ENCODE measurements at regions not wholly inside any gene's neighbourhood (a gene's known extent, or its start where the extent isn't known, plus 50 kb on each side); places are given as distances from the start of the nearest gene placed in this dataset.
A peak's percentile ranks its signal among the peaks of the same experiment; 100 is the strongest.
"Not testable (repeated sequence)": the region's sequence is repeated elsewhere in the genome, so short reads cannot be mapped to it uniquely, and the experiment has no call there.

DNA sequence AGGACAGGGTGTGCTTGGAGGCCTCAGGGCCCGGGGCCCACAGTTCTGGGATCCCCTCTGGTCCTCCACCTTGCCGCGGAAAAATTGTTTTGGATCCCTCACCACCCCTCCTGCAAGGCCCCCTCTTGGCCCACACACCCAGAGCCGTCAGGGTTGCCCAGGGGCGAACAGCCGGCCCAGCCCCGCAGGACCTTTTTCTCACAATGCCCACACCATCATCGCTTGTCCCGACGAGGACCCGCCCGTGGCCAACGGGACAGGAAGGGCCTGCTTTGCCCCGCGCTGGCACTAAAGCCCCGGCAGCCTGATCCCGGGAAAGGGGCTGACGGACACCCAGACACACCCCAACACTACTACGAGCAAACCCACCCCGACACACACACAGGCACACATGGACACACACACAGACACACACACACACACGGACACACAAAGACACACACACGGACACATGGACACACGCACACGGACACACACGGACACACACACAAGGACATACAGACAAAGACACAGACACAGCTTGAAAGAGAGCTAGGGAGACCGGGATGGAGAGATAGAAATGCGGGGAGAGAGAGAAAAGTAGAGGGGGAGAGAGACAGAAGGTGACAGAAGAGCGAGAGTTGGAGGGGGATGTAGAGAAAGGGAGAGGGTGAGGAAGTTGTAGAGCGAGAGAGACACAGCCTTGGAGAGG is 1493.5 kb upstream of the DEFB115 start:
- Histone ChIP-seq H3K9me2 (replicated peaks; ENCODE audit: control insufficient read depth, low read length) (no peaks in the 10 kb centered on the region), H3K4me3 (ENCODE audit: low read length) (no peak overlapping the region), H3F3A (ENCODE audit: control insufficient read depth, insufficient read depth) (no peaks in the 10 kb centered on the region), H3K36me3 (ENCODE audit: control insufficient read depth, low read length) (no peaks in the 10 kb centered on the region), H3K27ac (ENCODE audit: low read depth, low read length) (no peak overlapping the region), H3K4me2 (ENCODE audit: low read length) (no peak overlapping the region), H3K79me2 (ENCODE audit: control insufficient read depth, low read length) (no peaks in the 10 kb centered on the region), H3K27me3 (ENCODE audit: control insufficient read depth, low read length) (no peaks in the 10 kb centered on the region), H4K20me1 (ENCODE audit: control insufficient read depth, insufficient read depth, low read depth, low read length) (no peaks in the 10 kb centered on the region), H3K9me3 (ENCODE audit: control insufficient read depth, insufficient read depth, low read length) (peaks cover 3% of the 10 kb centered on the region; the same call in 1 of the 2 replicates), H3K4me1 (ENCODE audit: control insufficient read depth, low read length) (no peaks in the 10 kb centered on the region)
- TF ChIP-seq, protein P1, sequence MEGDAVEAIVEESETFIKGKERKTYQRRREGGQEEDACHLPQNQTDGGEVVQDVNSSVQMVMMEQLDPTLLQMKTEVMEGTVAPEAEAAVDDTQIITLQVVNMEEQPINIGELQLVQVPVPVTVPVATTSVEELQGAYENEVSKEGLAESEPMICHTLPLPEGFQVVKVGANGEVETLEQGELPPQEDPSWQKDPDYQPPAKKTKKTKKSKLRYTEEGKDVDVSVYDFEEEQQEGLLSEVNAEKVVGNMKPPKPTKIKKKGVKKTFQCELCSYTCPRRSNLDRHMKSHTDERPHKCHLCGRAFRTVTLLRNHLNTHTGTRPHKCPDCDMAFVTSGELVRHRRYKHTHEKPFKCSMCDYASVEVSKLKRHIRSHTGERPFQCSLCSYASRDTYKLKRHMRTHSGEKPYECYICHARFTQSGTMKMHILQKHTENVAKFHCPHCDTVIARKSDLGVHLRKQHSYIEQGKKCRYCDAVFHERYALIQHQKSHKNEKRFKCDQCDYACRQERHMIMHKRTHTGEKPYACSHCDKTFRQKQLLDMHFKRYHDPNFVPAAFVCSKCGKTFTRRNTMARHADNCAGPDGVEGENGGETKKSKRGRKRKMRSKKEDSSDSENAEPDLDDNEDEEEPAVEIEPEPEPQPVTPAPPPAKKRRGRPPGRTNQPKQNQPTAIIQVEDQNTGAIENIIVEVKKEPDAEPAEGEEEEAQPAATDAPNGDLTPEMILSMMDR (IDR thresholded peaks at IDR 0.05; ENCODE audit: low read depth, low read length, poor library complexity, severe bottlenecking) = no peak
- no peak for TF ChIP-seq EZH2phosphoT487 (IDR thresholded peaks at IDR 0.05; ENCODE audit: borderline replicate concordance, low read length)

GRCh38 chr20:29764922-29765610 is 1492.4 kb upstream of the DEFB115 start:
- not testable (repeated sequence) for H3K27me3 ChIP-seq (ENCODE audit: control insufficient read depth, low read length); H3K27ac ChIP-seq (ENCODE audit: low read depth, low read length); H3K4me1 ChIP-seq (ENCODE audit: control insufficient read depth, low read length); H3K9me2 ChIP-seq (replicated peaks; ENCODE audit: control insufficient read depth, low read length); H3K9me3 ChIP-seq (ENCODE audit: control insufficient read depth, insufficient read depth, low read length); H3K4me2 ChIP-seq (ENCODE audit: low read length); H3K4me3 ChIP-seq (ENCODE audit: low read length); H4K20me1 ChIP-seq (ENCODE audit: control insufficient read depth, insufficient read depth, low read depth, low read length); H3F3A ChIP-seq (ENCODE audit: control insufficient read depth, insufficient read depth); H3K79me2 ChIP-seq (ENCODE audit: control insufficient read depth, low read length); H3K36me3 ChIP-seq (ENCODE audit: control insufficient read depth, low read length)
- TF ChIP-seq, protein P1 (IDR thresholded peaks at IDR 0.05; ENCODE audit: low read depth, low read length, poor library complexity, severe bottlenecking) = peak; percentile 34

GRCh38 chr20:29778033-29778432 is 1479.4 kb upstream of the DEFB115 start:
- H4K20me1 ChIP-seq (ENCODE audit: control insufficient read depth, insufficient read depth, low read depth, low read length); H3K4me2 ChIP-seq (ENCODE audit: low read length); H3K27ac ChIP-seq (ENCODE audit: low read depth, low read length); H3K9me3 ChIP-seq (ENCODE audit: control insufficient read depth, insufficient read depth, low read length); H3K79me2 ChIP-seq (ENCODE audit: control insufficient read depth, low read length); H3K4me1 ChIP-seq (ENCODE audit: control insufficient read depth, low read length); H3K36me3 ChIP-seq (ENCODE audit: control insufficient read depth, low read length); H3K4me3 ChIP-seq (ENCODE audit: low read length); H3K27me3 ChIP-seq (ENCODE audit: control insufficient read depth, low read length); H3K9me2 ChIP-seq (replicated peaks; ENCODE audit: control insufficient read depth, low read length); H3F3A ChIP-seq (ENCODE audit: control insufficient read depth, insufficient read depth): not testable (repeated sequence)

DNA sequence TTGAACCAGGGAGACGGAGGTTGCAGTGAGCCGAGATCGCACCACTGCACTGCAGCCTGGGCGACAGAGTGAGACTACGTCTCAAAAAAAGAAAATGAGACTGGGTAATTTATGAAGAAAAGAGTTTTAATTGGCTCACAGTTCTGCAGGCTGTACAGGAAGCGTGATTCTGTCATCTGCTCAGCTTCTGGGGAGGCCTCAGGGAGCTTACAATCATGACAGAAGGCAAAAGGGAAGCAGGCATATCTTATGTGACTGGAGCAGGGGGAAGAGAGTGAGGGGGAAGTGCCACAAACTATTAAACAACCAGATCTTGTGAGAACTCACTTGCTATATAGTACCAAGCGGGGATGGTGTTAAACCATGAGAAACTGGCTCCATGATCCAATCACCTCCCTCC is 1476.2 kb upstream of the DEFB115 start:
- not testable (repeated sequence) for H3K4me2 ChIP-seq (ENCODE audit: low read length); H3K36me3 ChIP-seq (ENCODE audit: control insufficient read depth, low read length); H4K20me1 ChIP-seq (ENCODE audit: control insufficient read depth, insufficient read depth, low read depth, low read length); H3K9me2 ChIP-seq (replicated peaks; ENCODE audit: control insufficient read depth, low read length); H3K27me3 ChIP-seq (ENCODE audit: control insufficient read depth, low read length); H3F3A ChIP-seq (ENCODE audit: control insufficient read depth, insufficient read depth); H3K27ac ChIP-seq (ENCODE audit: low read depth, low read length); H3K79me2 ChIP-seq (ENCODE audit: control insufficient read depth, low read length); H3K4me3 ChIP-seq (ENCODE audit: low read length); H3K4me1 ChIP-seq (ENCODE audit: control insufficient read depth, low read length); H3K9me3 ChIP-seq (ENCODE audit: control insufficient read depth, insufficient read depth, low read length)

DNA sequence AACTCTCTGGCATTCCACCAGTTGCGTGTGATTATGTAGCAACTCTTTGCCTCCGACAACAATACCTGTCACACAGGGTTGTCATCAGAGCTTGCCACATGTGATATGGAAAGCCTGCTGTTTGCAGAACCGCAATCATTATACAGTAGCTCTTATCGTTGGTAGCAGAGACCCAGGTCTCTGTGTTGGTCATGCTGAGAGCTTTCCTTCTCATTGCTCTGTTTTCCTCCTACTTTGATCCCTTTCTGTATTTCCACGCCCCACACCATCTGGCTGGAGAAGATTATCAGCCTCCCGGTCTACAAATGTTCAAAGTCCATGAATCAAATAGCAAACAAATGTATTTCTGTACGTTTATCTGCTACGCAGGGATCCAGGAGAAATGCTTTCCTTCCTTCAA is 1475.6 kb upstream of the DEFB115 start:
- not testable (repeated sequence) for H3K4me3 ChIP-seq (ENCODE audit: low read length); H3K4me1 ChIP-seq (ENCODE audit: control insufficient read depth, low read length); H3K9me2 ChIP-seq (replicated peaks; ENCODE audit: control insufficient read depth, low read length); H3K27me3 ChIP-seq (ENCODE audit: control insufficient read depth, low read length); H3K36me3 ChIP-seq (ENCODE audit: control insufficient read depth, low read length); H3K4me2 ChIP-seq (ENCODE audit: low read length); H4K20me1 ChIP-seq (ENCODE audit: control insufficient read depth, insufficient read depth, low read depth, low read length); H3F3A ChIP-seq (ENCODE audit: control insufficient read depth, insufficient read depth); H3K9me3 ChIP-seq (ENCODE audit: control insufficient read depth, insufficient read depth, low read length); H3K79me2 ChIP-seq (ENCODE audit: control insufficient read depth, low read length); H3K27ac ChIP-seq (ENCODE audit: low read depth, low read length)

DNA sequence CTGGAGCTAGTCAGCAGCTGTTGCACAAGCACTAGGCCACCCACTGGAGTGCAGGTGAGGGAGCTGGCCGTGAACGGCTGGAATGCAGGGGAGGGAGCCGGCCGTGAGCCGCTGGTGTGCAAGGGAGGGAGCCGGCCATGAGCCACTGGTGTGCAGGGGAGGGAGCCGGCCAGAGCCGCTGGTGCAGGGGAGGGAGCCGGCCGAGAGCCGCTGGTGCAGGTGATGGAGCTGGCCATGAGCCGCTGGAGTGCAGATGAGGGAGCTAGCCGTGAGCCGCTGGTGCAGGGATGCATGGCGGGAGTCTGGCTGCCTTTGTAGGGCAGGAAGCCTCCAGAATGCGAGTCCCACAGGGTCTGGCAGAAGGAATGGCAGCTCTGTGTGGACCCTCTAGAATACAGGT is 1470.0 kb upstream of the DEFB115 start:
- H3K4me2 ChIP-seq (ENCODE audit: low read length); H3K9me3 ChIP-seq (ENCODE audit: control insufficient read depth, insufficient read depth, low read length); H4K20me1 ChIP-seq (ENCODE audit: control insufficient read depth, insufficient read depth, low read depth, low read length): not testable (repeated sequence)

More for the DNA sequence above, 1470.0 kb upstream of the DEFB115 start:
- H3K27me3 ChIP-seq (ENCODE audit: control insufficient read depth, low read length); H3K9me2 ChIP-seq (replicated peaks; ENCODE audit: control insufficient read depth, low read length); H3K4me1 ChIP-seq (ENCODE audit: control insufficient read depth, low read length); H3K4me3 ChIP-seq (ENCODE audit: low read length); H3K79me2 ChIP-seq (ENCODE audit: control insufficient read depth, low read length); H3F3A ChIP-seq (ENCODE audit: control insufficient read depth, insufficient read depth); H3K36me3 ChIP-seq (ENCODE audit: control insufficient read depth, low read length); H3K27ac ChIP-seq (ENCODE audit: low read depth, low read length): not testable (repeated sequence)
